ENCODE measurements at regions not wholly inside any gene's neighbourhood (a gene's known extent, or its start where the extent isn't known, plus 50 kb on each side); places are given as distances from the start of the nearest gene placed in this dataset.

- intact Hi-C loops (cut with DNase I; ENCODE audit: low total_unique reads): no loop called here
- H3K4me3 ChIP-seq (ENCODE audit: low read depth, poor library complexity, severe bottlenecking): no peak overlapping the region
- TF ChIP-seq POLR2A (IDR thresholded peaks at IDR 0.05) (no peak), CTCF (IDR thresholded peaks at IDR 0.05) (no peak)
- WGBS, 2 donors: 92 to 94% methylated on average over 6 of the region's 6 CpGs
- DNase-seq (ENCODE audit: low spot score in 2 of 2): no peak
Observed at GRCh38 chr10:22852712-22853353, 75.0 kb upstream of the ARMC3 start.

GRCh38 chr10:22851865-22852239, 76.0 kb upstream of the ARMC3 start:
- intact Hi-C loops (cut with DNase I; ENCODE audit: low total_unique reads): no loop called here
- 76 to 84% methylated on average over 5 of the region's 5 CpGs for WGBS, 2 donors
- no peak for DNase-seq (ENCODE audit: low spot score in 2 of 2)
- TF ChIP-seq CTCF (IDR thresholded peaks at IDR 0.05) (no peak), POLR2A (IDR thresholded peaks at IDR 0.05) (no peak)
- no peak overlapping the region for H3K4me3 ChIP-seq (ENCODE audit: low read depth, poor library complexity, severe bottlenecking)

GRCh38 chr10:22850541-22850940, 77.3 kb upstream of the ARMC3 start:
- no peak for DNase-seq (ENCODE audit: low spot score in 2 of 2)
- H3K4me3 ChIP-seq (ENCODE audit: low read depth, poor library complexity, severe bottlenecking): no peak overlapping the region
- no peak for TF ChIP-seq CTCF (IDR thresholded peaks at IDR 0.05)
- intact Hi-C loops (cut with DNase I; ENCODE audit: low total_unique reads): no loop called here
- 70 to 86% methylated on average over 3 of the region's 3 CpGs for WGBS, 2 donors

GRCh38 chr10:22849077-22849805, 78.6 kb upstream of the ARMC3 start:
- 28% methylated on average over 12 of the region's 12 CpGs for WGBS, 2 donors
- peak; percentile 85 to 94 for DNase-seq (ENCODE audit: low spot score in 2 of 2)
- intact Hi-C loops (cut with DNase I; ENCODE audit: low total_unique reads): no loop called here
- no peak overlapping the region for H3K4me3 ChIP-seq (ENCODE audit: low read depth, poor library complexity, severe bottlenecking)
- TF ChIP-seq CTCF (IDR thresholded peaks at IDR 0.05) (no peak), POLR2A (IDR thresholded peaks at IDR 0.05) (no peak)

- DNase-seq (ENCODE audit: low spot score in 2 of 2): no peak
- intact Hi-C loops (cut with DNase I; ENCODE audit: low total_unique reads): no loop called here
- 92 to 97% methylated on average over 4 of the region's 4 CpGs for WGBS, 2 donors
- no peak overlapping the region for H3K4me3 ChIP-seq (ENCODE audit: low read depth, poor library complexity, severe bottlenecking)
- no peak for TF ChIP-seq CTCF (IDR thresholded peaks at IDR 0.05)
- TF ChIP-seq POLR2A (IDR thresholded peaks at IDR 0.05): no peak
Observed at GRCh38 chr10:22848509-22848908, 79.3 kb upstream of the ARMC3 start.

All from lower leg skin (tissue), 4 donors.